Trophoblast cell (in vitro differentiated cells and primary cell): ENCODE measurements at regions not wholly inside any gene's neighbourhood (a gene's known extent, or its start where the extent isn't known, plus 50 kb on each side); places are given as distances from the start of the nearest gene placed in this dataset.

Source experiments
- DNase-seq, 2 donors: peaks; one replicate each; pipeline ENCODE4 v3.0.0-alpha.2; 2016
- H2AFZ ChIP-seq: 2 replicates; pipeline ENCODE4 v1.6.1; 2013; ENCODE audit warnings: low read length, moderate library complexity, mild to moderate bottlenecking; ENCODE audit not compliant: insufficient read depth, poor library complexity
- H2AK5ac ChIP-seq: 2 replicates; pipeline ENCODE4 v1.6.1; 2013; ENCODE audit warnings: mild to moderate bottlenecking, low read length
- H2BK120ac ChIP-seq: 2 replicates; pipeline ENCODE4 v1.6.1; 2013; ENCODE audit warnings: low read length, mild to moderate bottlenecking, moderate library complexity; ENCODE audit not compliant: insufficient read depth, poor library complexity
- H2BK12ac ChIP-seq: 2 replicates; pipeline ENCODE4 v1.6.1; 2013; ENCODE audit warnings: mild to moderate bottlenecking, low read length, moderate library complexity
- H2BK5ac ChIP-seq: 2 replicates; pipeline ENCODE4 v1.6.1; 2013; ENCODE audit warnings: low read length, low read depth, moderate library complexity, mild to moderate bottlenecking; ENCODE audit not compliant: poor library complexity
- H3K14ac ChIP-seq: 2 replicates; pipeline ENCODE4 v1.6.1; 2013; ENCODE audit warnings: mild to moderate bottlenecking, low read length
- H3K18ac ChIP-seq: 2 replicates; pipeline ENCODE4 v1.6.1; 2013; ENCODE audit warnings: mild to moderate bottlenecking, low read length
- H3K23ac ChIP-seq: 2 replicates; pipeline ENCODE4 v1.6.1; 2013; ENCODE audit warnings: low read length
- H3K27ac ChIP-seq: 2 replicates; pipeline ENCODE4 v1.5.1; 2013; ENCODE audit warnings: low read depth, mild to moderate bottlenecking, inconsistent platforms, low read length, moderate library complexity
- H3K27me3 ChIP-seq: 2 replicates; pipeline ENCODE4 v1.6.1; 2013; ENCODE audit warnings: inconsistent platforms, mild to moderate bottlenecking, low read length, moderate library complexity; ENCODE audit not compliant: insufficient read depth
- H3K36me3 ChIP-seq, 2 experiments: 1 replicate in 1 of 2; 2 replicates in 1 of 2; pipeline ENCODE4 v1.6.1; 2013; ENCODE audit warnings: low read length in 2 of 2, mild to moderate bottlenecking in 2 of 2, moderate library complexity in 1 of 2; ENCODE audit not compliant: insufficient read depth in 2 of 2, control insufficient read depth in 1 of 2
- H3K4ac ChIP-seq: 2 replicates; pipeline ENCODE4 v1.6.1; 2013; ENCODE audit warnings: low read depth, mild to moderate bottlenecking, low read length, moderate library complexity
- H3K4me1 ChIP-seq, 2 experiments: 1 replicate in 1 of 2; 2 replicates in 1 of 2; pipeline ENCODE4 v1.6.1; 2013; ENCODE audit warnings: low read length in 2 of 2, mild to moderate bottlenecking in 2 of 2, moderate library complexity in 1 of 2; ENCODE audit not compliant: insufficient read depth in 2 of 2, control insufficient read depth in 1 of 2
- H3K4me2 ChIP-seq: 2 replicates; pipeline ENCODE4 v1.6.1; 2013; ENCODE audit warnings: inconsistent platforms, mild to moderate bottlenecking, low read length, moderate library complexity
- H3K4me3 ChIP-seq: 2 replicates; pipeline ENCODE4 v1.5.1; 2013; ENCODE audit warnings: mild to moderate bottlenecking, low read depth, low read length, inconsistent platforms
- H3K79me1 ChIP-seq: one replicate; pipeline ENCODE4 v1.6.1; 2013; ENCODE audit warnings: low read length
- H3K79me2 ChIP-seq: 2 replicates; pipeline ENCODE4 v1.6.1; 2013; ENCODE audit warnings: low read length, mild to moderate bottlenecking; ENCODE audit not compliant: control insufficient read depth, insufficient read depth, poor library complexity
- H3K9ac ChIP-seq: 2 replicates; pipeline ENCODE4 v1.6.1; 2013; ENCODE audit warnings: mild to moderate bottlenecking, low read length
- H3K9me3 ChIP-seq: 2 replicates; pipeline ENCODE4 v1.6.1; 2013; ENCODE audit warnings: low read depth, mild to moderate bottlenecking, control low read depth, inconsistent platforms, low read length; ENCODE audit not compliant: insufficient read depth
- H4K12ac ChIP-seq: 2 replicates; pipeline ENCODE4 v1.6.1; 2013; ENCODE audit warnings: low read depth, mild to moderate bottlenecking, low read length, moderate library complexity
- H4K8ac ChIP-seq: 2 replicates; pipeline ENCODE4 v1.6.1; 2013; ENCODE audit warnings: low read depth, mild to moderate bottlenecking, low read length, moderate library complexity
- H4K91ac ChIP-seq: one replicate; pipeline ENCODE4 v1.6.1; 2013; ENCODE audit warnings: low read depth, mild to moderate bottlenecking, low read length, moderate library complexity
- WGBS: extraction: QIAGEN DNeasy Blood & Tissue Kit; methylation state at CpG from one replicate; pipeline ENCODE4 v1.1.7; 2013; ENCODE audit warnings: missing lambda C conversion rate; ENCODE audit not compliant: insufficient read length, insufficient coverage; ENCODE audit errors: extremely low coverage; 5-methylcytosine and 5-hydroxymethylcytosine counted together

- H3K23ac ChIP-seq = no peak overlapping the region
- H2AK5ac ChIP-seq = no peak overlapping the region
- H3K79me1 ChIP-seq = no peaks in the 10 kb centered on the region
- no peak overlapping the region for H4K8ac ChIP-seq
- no peak overlapping the region for H3K4ac ChIP-seq
- no peak overlapping the region for H3K18ac ChIP-seq
- H2BK120ac ChIP-seq = no peak overlapping the region
- peaks cover 0 to 3% of the 10 kb centered on the region in 2 experiments for H3K4me1 ChIP-seq
- H4K91ac ChIP-seq = no peak overlapping the region
- no peak overlapping the region for H2AFZ ChIP-seq
- no peak overlapping the region for H2BK5ac ChIP-seq
- H3K4me3 ChIP-seq = no peak overlapping the region
- H3K79me2 ChIP-seq = no peaks in the 10 kb centered on the region
- no peak for DNase-seq
- H3K36me3 ChIP-seq = peaks cover 0 to 3% of the 10 kb centered on the region in 2 experiments
- WGBS = no CpG with 5 or more reads among the region's 4 CpGs
- no peak overlapping the region for H3K9ac ChIP-seq
- no peaks in the 10 kb centered on the region for H3K27me3 ChIP-seq
- no peak overlapping the region for H3K4me2 ChIP-seq
- no peak overlapping the region for H3K27ac ChIP-seq
- H4K12ac ChIP-seq = no peak overlapping the region
- H2BK12ac ChIP-seq = no peak overlapping the region
- no peaks in the 10 kb centered on the region for H3K9me3 ChIP-seq
- no peak overlapping the region for H3K14ac ChIP-seq
Observed at GRCh38 chr12:33560653-33561208, 121.1 kb upstream of the SYT10 start.

GRCh38 chr12:33562401-33562800 lies 122.8 kb upstream of the SYT10 start:
- H2AK5ac ChIP-seq = no peak overlapping the region
- no peak for DNase-seq
- H4K8ac ChIP-seq = no peak overlapping the region
- H3K4me3 ChIP-seq = no peak overlapping the region
- no peak overlapping the region for H4K91ac ChIP-seq
- H2AFZ ChIP-seq = no peak overlapping the region
- no peak overlapping the region for H3K23ac ChIP-seq
- H2BK120ac ChIP-seq = no peak overlapping the region
- no peak overlapping the region for H3K9ac ChIP-seq
- no peak overlapping the region for H3K4me2 ChIP-seq
- no peaks in the 10 kb centered on the region for H3K79me1 ChIP-seq
- H3K27me3 ChIP-seq = no peaks in the 10 kb centered on the region
- no CpG with 5 or more reads among the region's 2 CpGs for whole genome bisulfite sequencing
- no peaks in the 10 kb centered on the region for H3K36me3 ChIP-seq
- H3K27ac ChIP-seq = no peak overlapping the region
- no peak overlapping the region for H4K12ac ChIP-seq
- no peak overlapping the region for H2BK5ac ChIP-seq
- H3K9me3 ChIP-seq = no peaks in the 10 kb centered on the region
- H3K18ac ChIP-seq = no peak overlapping the region
- H2BK12ac ChIP-seq = no peak overlapping the region
- no peaks in the 10 kb centered on the region for H3K79me2 ChIP-seq
- H3K4ac ChIP-seq = no peak overlapping the region
- H3K4me1 ChIP-seq = peaks cover 0 to 3% of the 10 kb centered on the region in 2 experiments
- no peak overlapping the region for H3K14ac ChIP-seq

GRCh38 chr12:33566403-33566802 lies 126.8 kb upstream of the SYT10 start:
- Histone ChIP-seq H3K14ac (no peak overlapping the region), H3K79me2 (no peaks in the 10 kb centered on the region)
- no peak for DNase-seq

GRCh38 chr12:33575346-33575745 lies 135.7 kb upstream of the SYT10 start:
- Histone ChIP-seq H4K12ac (no peak overlapping the region), H3K18ac (no peak overlapping the region), H4K8ac (no peak overlapping the region), H3K9ac (no peak overlapping the region), H3K27ac (no peak overlapping the region), H3K36me3 (no peaks in the 10 kb centered on the region), H2BK120ac (no peak overlapping the region), H2AFZ (no peak overlapping the region), H3K9me3 (no peaks in the 10 kb centered on the region), H3K4me1 (no peaks in the 10 kb centered on the region), H2BK12ac (no peak overlapping the region), H3K4me2 (no peak overlapping the region), H3K27me3 (no peaks in the 10 kb centered on the region), H3K4ac (no peak overlapping the region), H3K14ac (no peak overlapping the region), H3K23ac (no peak overlapping the region), H2AK5ac (no peak overlapping the region), H3K79me1 (no peaks in the 10 kb centered on the region), H3K4me3 (no peak overlapping the region), H3K79me2 (no peaks in the 10 kb centered on the region), H2BK5ac (no peak overlapping the region), H4K91ac (no peak overlapping the region)
- no CpG with 5 or more reads among the region's 3 CpGs for WGBS
- no peak for DNase-seq

More at GRCh38 chr12:33566403-33566802, 126.8 kb upstream of the SYT10 start:
- Histone ChIP-seq H3K9ac (no peak overlapping the region), H2AK5ac (no peak overlapping the region), H3K36me3 (no peaks in the 10 kb centered on the region), H3K9me3 (no peaks in the 10 kb centered on the region), H3K4me3 (no peak overlapping the region), H3K23ac (no peak overlapping the region), H2BK12ac (no peak overlapping the region), H2BK5ac (no peak overlapping the region), H4K8ac (no peak overlapping the region), H2AFZ (no peak overlapping the region), H2BK120ac (no peak overlapping the region), H3K4ac (no peak overlapping the region), H4K91ac (no peak overlapping the region), H3K18ac (no peak overlapping the region), H3K79me1 (no peaks in the 10 kb centered on the region), H3K4me1 (no peaks in the 10 kb centered on the region), H3K27me3 (no peaks in the 10 kb centered on the region), H3K4me2 (no peak overlapping the region), H3K27ac (no peak overlapping the region), H4K12ac (no peak overlapping the region)
- no CpG with 5 or more reads among the region's 3 CpGs for WGBS
